ENCODE measurements at regions not wholly inside any gene's neighbourhood (a gene's known extent, or its start where the extent isn't known, plus 50 kb on each side); places are given as distances from the start of the nearest gene placed in this dataset.
A peak's percentile ranks its signal among the peaks of the same experiment; 100 is the strongest.

- Histone ChIP-seq H3K27ac (no peak overlapping the region), H3K27me3 (replicated peaks in 1 of 7) (no peaks in the 10 kb centered on the region), H3K9me3 (peaks cover 0 to 7% (median 0%) of the 10 kb centered on the region in 8 donors), H3K4me3 (no peak overlapping the region), H3K4me1 (peaks cover 0 to 21% (median 12%) of the 10 kb centered on the region in 6 donors), H3K36me3 (no peaks in the 10 kb centered on the region)
- no peak for DNase-seq
- 90 to 97% (median 93%) methylated on average over 1 of the region's 1 CpG for WGBS, 5 donors
- intact Hi-C loops (cut with DNase I; ENCODE audit: low total_unique reads): no loop called here
- TF ChIP-seq POLR2AphosphoS5 (IDR thresholded peaks at IDR 0.05): no peak
- TF ChIP-seq, protein P1, sequence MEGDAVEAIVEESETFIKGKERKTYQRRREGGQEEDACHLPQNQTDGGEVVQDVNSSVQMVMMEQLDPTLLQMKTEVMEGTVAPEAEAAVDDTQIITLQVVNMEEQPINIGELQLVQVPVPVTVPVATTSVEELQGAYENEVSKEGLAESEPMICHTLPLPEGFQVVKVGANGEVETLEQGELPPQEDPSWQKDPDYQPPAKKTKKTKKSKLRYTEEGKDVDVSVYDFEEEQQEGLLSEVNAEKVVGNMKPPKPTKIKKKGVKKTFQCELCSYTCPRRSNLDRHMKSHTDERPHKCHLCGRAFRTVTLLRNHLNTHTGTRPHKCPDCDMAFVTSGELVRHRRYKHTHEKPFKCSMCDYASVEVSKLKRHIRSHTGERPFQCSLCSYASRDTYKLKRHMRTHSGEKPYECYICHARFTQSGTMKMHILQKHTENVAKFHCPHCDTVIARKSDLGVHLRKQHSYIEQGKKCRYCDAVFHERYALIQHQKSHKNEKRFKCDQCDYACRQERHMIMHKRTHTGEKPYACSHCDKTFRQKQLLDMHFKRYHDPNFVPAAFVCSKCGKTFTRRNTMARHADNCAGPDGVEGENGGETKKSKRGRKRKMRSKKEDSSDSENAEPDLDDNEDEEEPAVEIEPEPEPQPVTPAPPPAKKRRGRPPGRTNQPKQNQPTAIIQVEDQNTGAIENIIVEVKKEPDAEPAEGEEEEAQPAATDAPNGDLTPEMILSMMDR (IDR thresholded peaks at IDR 0.05 in 8 of 11, conservative IDR thresholded peaks at IDR 0.05 in 3 of 11): no peak
- TF ChIP-seq POLR2A (IDR thresholded peaks at IDR 0.05): no peak
Observed at GRCh38 chr20:17798601-17799000, 98.8 kb downstream of the BANF2 start.

DNA sequence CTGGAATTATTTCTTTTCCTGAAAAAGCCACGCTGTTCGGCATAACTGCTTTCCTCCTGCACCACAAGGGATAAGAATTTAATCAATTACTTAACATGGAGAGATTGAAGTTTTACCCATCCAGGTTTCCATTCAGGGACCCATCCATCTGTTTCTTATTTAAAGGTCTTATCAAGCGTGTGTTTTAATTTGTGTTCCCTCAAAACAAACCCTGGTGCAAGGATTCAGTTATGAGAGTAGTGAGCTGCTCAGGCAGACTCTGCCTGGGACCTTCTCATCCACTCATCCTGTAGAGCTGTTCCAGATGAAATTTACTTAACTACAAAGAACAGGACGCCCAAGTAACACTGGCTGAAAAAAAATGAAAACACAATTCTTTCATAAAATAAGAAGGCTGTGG, 97.8 kb downstream of the BANF2 start:
- intact Hi-C loops (cut with DNase I; ENCODE audit: low total_unique reads): no loop called here
- H3K27ac ChIP-seq: no peak overlapping the region
- H3K36me3 ChIP-seq: no peaks in the 10 kb centered on the region
- TF ChIP-seq POLR2A (IDR thresholded peaks at IDR 0.05): no peak
- H3K4me1 ChIP-seq: peaks cover 0 to 21% (median 12%) of the 10 kb centered on the region in 6 donors
- H3K27me3 ChIP-seq (replicated peaks in 1 of 7): no peaks in the 10 kb centered on the region
- DNase-seq: no peak
- H3K4me3 ChIP-seq: no peak overlapping the region
- H3K9me3 ChIP-seq: peaks cover 0 to 12% (median 0%) of the 10 kb centered on the region in 8 donors
- 87 to 97% (median 95%) methylated on average over 4 of the region's 4 CpGs for WGBS, 5 donors

- Histone ChIP-seq H3K9me3 (peaks cover 0 to 12% (median 0%) of the 10 kb centered on the region in 8 donors), H3K4me1 (peaks cover 0 to 21% (median 12%) of the 10 kb centered on the region in 6 donors), H3K4me3 (no peak overlapping the region), H3K27me3 (replicated peaks in 1 of 7) (no peaks in the 10 kb centered on the region), H3K27ac (no peak overlapping the region), H3K36me3 (no peaks in the 10 kb centered on the region)
- 55 to 73% (median 67%) methylated on average over 3 of the region's 3 CpGs for WGBS, 5 donors
- no peak for TF ChIP-seq POLR2A (IDR thresholded peaks at IDR 0.05)
- TF ChIP-seq, protein P1 (IDR thresholded peaks at IDR 0.05 in 8 of 11, conservative IDR thresholded peaks at IDR 0.05 in 3 of 11): no peak
- TF ChIP-seq POLR2AphosphoS5 (IDR thresholded peaks at IDR 0.05): no peak
- no peak for DNase-seq
- intact Hi-C loops (cut with DNase I; ENCODE audit: low total_unique reads): no loop called here
Observed at GRCh38 chr20:17797161-17797560, 97.4 kb downstream of the BANF2 start.

GRCh38 chr20:17796091-17796563, 96.4 kb downstream of the BANF2 start:
- Histone ChIP-seq H3K27me3 (replicated peaks in 1 of 7) (no peaks in the 10 kb centered on the region), H3K27ac (peak overlapping the region in 1 of 8 donors; percentile 36), H3K9me3 (peaks cover 0 to 12% (median 0%) of the 10 kb centered on the region in 8 donors), H3K4me1 (peaks cover 0 to 22% (median 14%) of the 10 kb centered on the region in 6 donors), H3K4me3 (no peak overlapping the region), H3K36me3 (no peaks in the 10 kb centered on the region)
- WGBS, 5 donors: 43 to 65% (median 52%) methylated on average over 2 of the region's 2 CpGs
- intact Hi-C loops (cut with DNase I; ENCODE audit: low total_unique reads): no loop called here
- TF ChIP-seq, protein P1 (IDR thresholded peaks at IDR 0.05 in 8 of 11, conservative IDR thresholded peaks at IDR 0.05 in 3 of 11): no peak
- TF ChIP-seq POLR2A (IDR thresholded peaks at IDR 0.05) (no peak), POLR2AphosphoS5 (IDR thresholded peaks at IDR 0.05) (no peak)
- DNase-seq: no peak
